WTC11 (cell line): ENCODE measurements at regions not wholly inside any gene's neighbourhood (a gene's known extent, or its start where the extent isn't known, plus 50 kb on each side); places are given as distances from the start of the nearest gene placed in this dataset.

Source experiments
- ATAC-seq: fragments of 200-7000 bp; cut with Tn5 transposase; 2 replicates; pipeline ENCODE4 v1.10.0; 2021; ENCODE audit warnings: mild to moderate bottlenecking, moderate library complexity
- CTCF ChIA-PET: fragments of 300-600 bp; sonication (Branson Sonifier 250); formaldehyde crosslinking; loops from one replicate; lab custom pipeline; 2021; ENCODE audit warnings: antibody characterized with exemption; lab: Charles Lee
- POLR2A ChIA-PET: fragments of 350-600 bp; sonication (Branson Sonifier 250); formaldehyde crosslinking; loops from one replicate; lab custom pipeline; 2021; ENCODE audit warnings: antibody characterized with exemption; lab: Charles Lee
- DNase-seq: peaks from one replicate; pipeline ENCODE4 v3.0.0; 2021; ENCODE audit warnings: low spot score
- H3K27ac Mint-ChIP-seq: 2 replicates; pipeline ENCODE4 v1.8.0; 2021; ENCODE audit warnings: mixed read lengths
- H3K27me3 Mint-ChIP-seq: 2 replicates; pipeline ENCODE4 v1.8.0; 2021; ENCODE audit warnings: low read depth, mild to moderate bottlenecking, moderate library complexity, mixed read lengths
- H3K36me3 Mint-ChIP-seq: 2 replicates; pipeline ENCODE4 v1.8.0; 2021; ENCODE audit warnings: mixed read lengths
- H3K4me1 Mint-ChIP-seq: 2 replicates; pipeline ENCODE4 v1.8.0; 2022; ENCODE audit warnings: mixed read lengths
- H3K4me3 Mint-ChIP-seq: 2 replicates; pipeline ENCODE4 v1.8.0; 2021; ENCODE audit warnings: mild to moderate bottlenecking, moderate library complexity, mixed read lengths
- H3K9me3 Mint-ChIP-seq: 2 replicates; pipeline ENCODE4 v1.8.0; 2021; ENCODE audit warnings: mixed read lengths
- AFF4 ChIP-seq: sonication (generic); formaldehyde crosslinking; IDR thresholded peaks from 2 replicates; pipeline ENCODE4 v1.8.1; 2023; ENCODE audit warnings: mild to moderate bottlenecking, missing genetic modification reagents, borderline replicate concordance
- ATF1 ChIP-seq: sonication (generic); formaldehyde crosslinking; IDR thresholded peaks from 2 replicates; pipeline ENCODE4 v1.8.1; 2023; ENCODE audit warnings: mild to moderate bottlenecking, moderate library complexity, missing genetic modification reagents
- ATF6 ChIP-seq: sonication (generic); formaldehyde crosslinking; IDR thresholded peaks from 2 replicates; pipeline ENCODE4 v1.8.1; 2023; ENCODE audit warnings: mild to moderate bottlenecking, missing genetic modification reagents
- E2F4 ChIP-seq: sonication (generic); formaldehyde crosslinking; IDR thresholded peaks from 2 replicates; pipeline ENCODE4 v1.8.1; 2022; ENCODE audit warnings: low read depth, mild to moderate bottlenecking, moderate library complexity, missing genetic modification reagents, borderline replicate concordance
- EMX1 ChIP-seq: fragments of 250-450 bp; sonication (Bioruptor Pico); IDR thresholded peaks from 2 replicates; pipeline ENCODE4 v1.8.0; 2021; ENCODE audit warnings: mild to moderate bottlenecking
- FOXK1 ChIP-seq: sonication (generic); formaldehyde crosslinking; IDR thresholded peaks from 2 replicates; pipeline ENCODE4 v1.8.0; 2022; ENCODE audit warnings: mild to moderate bottlenecking, moderate library complexity, missing genetic modification reagents
- IRF2 ChIP-seq: sonication (generic); formaldehyde crosslinking; IDR thresholded peaks from 2 replicates; pipeline ENCODE4 v1.8.0; 2022; ENCODE audit warnings: low read depth, missing genetic modification reagents, borderline replicate concordance
- MYBL2 ChIP-seq: sonication (generic); formaldehyde crosslinking; IDR thresholded peaks from 2 replicates; pipeline ENCODE4 v1.8.1; 2023; ENCODE audit warnings: mild to moderate bottlenecking, moderate library complexity, missing genetic modification reagents
- NR1H2 ChIP-seq: sonication (generic); formaldehyde crosslinking; IDR thresholded peaks from 2 replicates; pipeline ENCODE4 v1.9.0; 2021; ENCODE audit warnings: mild to moderate bottlenecking, moderate library complexity, missing genetic modification reagents
- PRRX2 ChIP-seq: fragments of 250-450 bp; sonication (Bioruptor Pico); IDR thresholded peaks from 2 replicates; pipeline ENCODE4 v1.8.0; 2021; ENCODE audit warnings: mild to moderate bottlenecking
- SMAD4 ChIP-seq: sonication (generic); formaldehyde crosslinking; IDR thresholded peaks from 2 replicates; pipeline ENCODE4 v1.8.0; 2022; ENCODE audit warnings: mild to moderate bottlenecking, missing genetic modification reagents
- ZNF423 ChIP-seq: fragments of 250-450 bp; sonication (Bioruptor Pico); IDR thresholded peaks from 2 replicates; pipeline ENCODE4 v2.1.2; 2022; ENCODE audit warnings: mild to moderate bottlenecking, moderate library complexity
- TF ChIP-seq, protein P1 (sequence below): sonication (generic); formaldehyde crosslinking; IDR thresholded peaks from 2 replicates; pipeline ENCODE4 v1.8.0; 2022; ENCODE audit warnings: mild to moderate bottlenecking, missing genetic modification reagents
- TF ChIP-seq, protein P2 (sequence below): sonication (generic); formaldehyde crosslinking; conservative IDR thresholded peaks from 2 replicates; pipeline ENCODE4 v1.8.1; 2023; ENCODE audit warnings: mild to moderate bottlenecking, low read depth, missing genetic modification reagents, moderate library complexity
- TF ChIP-seq, protein P3 (sequence below): sonication (generic); formaldehyde crosslinking; IDR thresholded peaks from 2 replicates; pipeline ENCODE4 v1.8.0; 2022; ENCODE audit warnings: mild to moderate bottlenecking, missing genetic modification reagents
- TF ChIP-seq, protein P4 (sequence below): sonication (generic); formaldehyde crosslinking; IDR thresholded peaks from 2 replicates; pipeline ENCODE4 v1.8.1; 2023; ENCODE audit warnings: mild to moderate bottlenecking, missing genetic modification reagents

DNA sequence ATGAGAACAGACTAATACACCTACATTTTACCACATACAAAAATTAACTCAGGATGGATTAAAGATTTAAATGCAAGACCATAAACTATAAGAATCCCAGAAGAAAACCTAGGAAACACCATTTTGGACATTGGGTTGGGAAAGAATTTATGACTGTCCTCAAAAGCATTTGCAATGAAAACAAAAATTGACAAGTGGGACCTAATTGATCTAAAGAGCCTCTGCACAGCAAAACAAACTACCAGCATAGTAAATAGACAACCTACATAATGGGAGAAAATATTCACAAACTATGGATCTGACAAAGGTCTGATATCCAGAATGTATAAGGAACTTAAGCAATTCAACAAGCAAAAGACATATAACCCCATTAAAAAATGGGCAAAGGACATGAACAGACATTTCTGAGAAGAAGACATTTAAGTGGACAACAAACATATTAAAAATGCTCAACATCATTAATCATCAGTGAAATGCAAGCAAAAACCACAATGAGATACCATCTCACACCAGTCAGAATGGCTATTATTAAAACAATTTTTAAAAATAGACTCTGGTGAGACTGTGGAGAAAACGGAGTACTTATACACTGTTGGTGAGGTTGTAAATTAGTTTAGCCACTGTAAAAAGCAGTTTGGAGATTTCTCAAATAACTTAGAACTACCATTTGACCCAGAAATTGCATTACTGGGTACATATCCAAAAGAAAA lies 221.7 kb upstream of the DIPK2B start (continued):
- TF ChIP-seq, protein P1, sequence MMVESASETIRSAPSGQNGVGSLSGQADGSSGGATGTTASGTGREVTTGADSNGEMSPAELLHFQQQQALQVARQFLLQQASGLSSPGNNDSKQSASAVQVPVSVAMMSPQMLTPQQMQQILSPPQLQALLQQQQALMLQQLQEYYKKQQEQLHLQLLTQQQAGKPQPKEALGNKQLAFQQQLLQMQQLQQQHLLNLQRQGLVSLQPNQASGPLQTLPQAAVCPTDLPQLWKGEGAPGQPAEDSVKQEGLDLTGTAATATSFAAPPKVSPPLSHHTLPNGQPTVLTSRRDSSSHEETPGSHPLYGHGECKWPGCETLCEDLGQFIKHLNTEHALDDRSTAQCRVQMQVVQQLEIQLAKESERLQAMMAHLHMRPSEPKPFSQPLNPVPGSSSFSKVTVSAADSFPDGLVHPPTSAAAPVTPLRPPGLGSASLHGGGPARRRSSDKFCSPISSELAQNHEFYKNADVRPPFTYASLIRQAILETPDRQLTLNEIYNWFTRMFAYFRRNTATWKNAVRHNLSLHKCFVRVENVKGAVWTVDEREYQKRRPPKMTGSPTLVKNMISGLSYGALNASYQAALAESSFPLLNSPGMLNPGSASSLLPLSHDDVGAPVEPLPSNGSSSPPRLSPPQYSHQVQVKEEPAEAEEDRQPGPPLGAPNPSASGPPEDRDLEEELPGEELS (CRISPR knock-in tag) = no peak
- TF ChIP-seq E2F4 (CRISPR knock-in tag) (no peak), ZNF423 (CRISPR knock-in tag) (no peak), AFF4 (CRISPR knock-in tag) (no peak), FOXK1 (CRISPR knock-in tag) (no peak), SMAD4 (CRISPR knock-in tag) (no peak), ATF6 (no peak), ATF1 (no peak), NR1H2 (CRISPR knock-in tag) (no peak), PRRX2 (no peak), MYBL2 (CRISPR knock-in tag) (no peak)
- TF ChIP-seq, protein P2, sequence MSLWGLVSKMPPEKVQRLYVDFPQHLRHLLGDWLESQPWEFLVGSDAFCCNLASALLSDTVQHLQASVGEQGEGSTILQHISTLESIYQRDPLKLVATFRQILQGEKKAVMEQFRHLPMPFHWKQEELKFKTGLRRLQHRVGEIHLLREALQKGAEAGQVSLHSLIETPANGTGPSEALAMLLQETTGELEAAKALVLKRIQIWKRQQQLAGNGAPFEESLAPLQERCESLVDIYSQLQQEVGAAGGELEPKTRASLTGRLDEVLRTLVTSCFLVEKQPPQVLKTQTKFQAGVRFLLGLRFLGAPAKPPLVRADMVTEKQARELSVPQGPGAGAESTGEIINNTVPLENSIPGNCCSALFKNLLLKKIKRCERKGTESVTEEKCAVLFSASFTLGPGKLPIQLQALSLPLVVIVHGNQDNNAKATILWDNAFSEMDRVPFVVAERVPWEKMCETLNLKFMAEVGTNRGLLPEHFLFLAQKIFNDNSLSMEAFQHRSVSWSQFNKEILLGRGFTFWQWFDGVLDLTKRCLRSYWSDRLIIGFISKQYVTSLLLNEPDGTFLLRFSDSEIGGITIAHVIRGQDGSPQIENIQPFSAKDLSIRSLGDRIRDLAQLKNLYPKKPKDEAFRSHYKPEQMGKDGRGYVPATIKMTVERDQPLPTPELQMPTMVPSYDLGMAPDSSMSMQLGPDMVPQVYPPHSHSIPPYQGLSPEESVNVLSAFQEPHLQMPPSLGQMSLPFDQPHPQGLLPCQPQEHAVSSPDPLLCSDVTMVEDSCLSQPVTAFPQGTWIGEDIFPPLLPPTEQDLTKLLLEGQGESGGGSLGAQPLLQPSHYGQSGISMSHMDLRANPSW = no peak
- TF ChIP-seq, protein P3, sequence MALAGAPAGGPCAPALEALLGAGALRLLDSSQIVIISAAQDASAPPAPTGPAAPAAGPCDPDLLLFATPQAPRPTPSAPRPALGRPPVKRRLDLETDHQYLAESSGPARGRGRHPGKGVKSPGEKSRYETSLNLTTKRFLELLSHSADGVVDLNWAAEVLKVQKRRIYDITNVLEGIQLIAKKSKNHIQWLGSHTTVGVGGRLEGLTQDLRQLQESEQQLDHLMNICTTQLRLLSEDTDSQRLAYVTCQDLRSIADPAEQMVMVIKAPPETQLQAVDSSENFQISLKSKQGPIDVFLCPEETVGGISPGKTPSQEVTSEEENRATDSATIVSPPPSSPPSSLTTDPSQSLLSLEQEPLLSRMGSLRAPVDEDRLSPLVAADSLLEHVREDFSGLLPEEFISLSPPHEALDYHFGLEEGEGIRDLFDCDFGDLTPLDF (CRISPR knock-in tag) = no peak
- TF ChIP-seq, all 79 proteins: peak for 0

DNA sequence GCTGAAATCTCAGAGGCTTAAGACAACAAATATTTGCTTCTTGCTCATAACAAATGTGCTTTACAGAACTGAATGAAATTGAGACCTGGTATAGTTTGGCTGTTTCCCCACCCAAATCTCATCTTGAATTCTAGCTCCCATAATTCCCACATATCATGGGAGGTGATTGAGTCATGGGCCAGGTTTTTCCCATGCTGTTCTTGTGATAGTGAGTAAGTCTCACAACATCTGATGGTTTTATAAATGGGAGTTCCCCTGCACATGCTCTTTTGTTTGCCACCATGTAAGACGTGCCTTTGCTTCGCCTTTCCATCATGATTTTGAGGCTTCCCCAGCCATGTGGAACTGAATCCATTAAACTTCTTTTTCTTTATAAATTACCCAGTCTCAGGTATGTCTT lies 221.1 kb upstream of the DIPK2B start:
- Mint-ChIP-seq H3K27ac (no peak overlapping the region), H3K9me3 (peaks cover 10% of the 10 kb centered on the region), H3K4me3 (no peak overlapping the region), H3K36me3 (no peaks in the 10 kb centered on the region), H3K4me1 (peaks cover 11% of the 10 kb centered on the region), H3K27me3 (no peaks in the 10 kb centered on the region)
- ChIA-PET POLR2A (no interaction called here), CTCF (no interaction called here)
- TF ChIP-seq, protein P4, sequence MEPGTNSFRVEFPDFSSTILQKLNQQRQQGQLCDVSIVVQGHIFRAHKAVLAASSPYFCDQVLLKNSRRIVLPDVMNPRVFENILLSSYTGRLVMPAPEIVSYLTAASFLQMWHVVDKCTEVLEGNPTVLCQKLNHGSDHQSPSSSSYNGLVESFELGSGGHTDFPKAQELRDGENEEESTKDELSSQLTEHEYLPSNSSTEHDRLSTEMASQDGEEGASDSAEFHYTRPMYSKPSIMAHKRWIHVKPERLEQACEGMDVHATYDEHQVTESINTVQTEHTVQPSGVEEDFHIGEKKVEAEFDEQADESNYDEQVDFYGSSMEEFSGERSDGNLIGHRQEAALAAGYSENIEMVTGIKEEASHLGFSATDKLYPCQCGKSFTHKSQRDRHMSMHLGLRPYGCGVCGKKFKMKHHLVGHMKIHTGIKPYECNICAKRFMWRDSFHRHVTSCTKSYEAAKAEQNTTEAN (CRISPR knock-in tag) = no peak
- TF ChIP-seq IRF2 (CRISPR knock-in tag) (no peak), EMX1 (CRISPR knock-in tag) (no peak)
- ATAC-seq (no peak), DNase-seq (no peak)
